EL (cell line): ENCODE measurements at regions not wholly inside any gene's neighbourhood (a gene's known extent, or its start where the extent isn't known, plus 50 kb on each side); places are given as distances from the start of the nearest gene placed in this dataset.
"Not testable (repeated sequence)": the region's sequence is repeated elsewhere in the genome, so short reads cannot be mapped to it uniquely, and the experiment has no call there.

Experiments used
- DNase-seq: peaks from one replicate; pipeline ENCODE4 v3.0.0-alpha.2; 2016

DNA sequence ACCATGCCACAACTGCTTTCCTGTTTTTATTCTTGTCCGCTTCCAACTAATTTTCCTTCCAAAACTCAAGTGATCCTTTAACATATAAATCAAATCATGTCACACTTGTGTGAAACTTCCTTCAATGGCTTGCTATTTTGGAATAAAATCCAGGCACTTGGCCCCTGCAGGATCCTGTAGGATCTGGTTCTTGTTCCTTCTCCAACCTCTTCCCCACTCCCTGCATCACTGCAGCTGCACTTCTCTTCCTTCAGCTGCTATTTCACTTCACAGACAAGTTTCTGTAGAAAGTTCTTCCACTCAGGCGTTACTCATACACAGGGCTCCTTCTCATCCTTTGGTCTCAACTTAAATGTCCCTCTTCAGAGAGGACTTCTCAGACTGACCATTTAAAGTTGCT lies 239.7 kb upstream of the BTG1 start:
- DNase-seq = no peak

DNA sequence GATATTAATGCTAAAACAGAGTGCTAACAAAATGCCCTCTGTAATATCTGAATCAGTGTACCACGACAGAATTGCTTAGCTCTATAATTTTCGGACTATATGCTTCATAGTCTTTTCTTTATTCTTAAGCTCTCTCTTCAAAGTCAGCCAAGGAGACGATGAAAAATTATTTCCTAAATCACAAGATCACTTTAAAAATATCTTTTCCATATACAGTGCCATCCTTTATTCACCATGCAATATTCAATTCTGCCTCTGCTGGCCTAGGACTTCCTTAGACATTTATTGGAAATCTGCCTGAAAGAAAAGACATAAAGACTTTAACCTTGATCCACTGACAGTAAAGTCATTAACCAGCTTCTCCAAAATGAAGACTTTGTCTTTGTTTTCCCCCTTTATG lies 238.9 kb upstream of the BTG1 start:
- no peak for DNase-seq

DNA sequence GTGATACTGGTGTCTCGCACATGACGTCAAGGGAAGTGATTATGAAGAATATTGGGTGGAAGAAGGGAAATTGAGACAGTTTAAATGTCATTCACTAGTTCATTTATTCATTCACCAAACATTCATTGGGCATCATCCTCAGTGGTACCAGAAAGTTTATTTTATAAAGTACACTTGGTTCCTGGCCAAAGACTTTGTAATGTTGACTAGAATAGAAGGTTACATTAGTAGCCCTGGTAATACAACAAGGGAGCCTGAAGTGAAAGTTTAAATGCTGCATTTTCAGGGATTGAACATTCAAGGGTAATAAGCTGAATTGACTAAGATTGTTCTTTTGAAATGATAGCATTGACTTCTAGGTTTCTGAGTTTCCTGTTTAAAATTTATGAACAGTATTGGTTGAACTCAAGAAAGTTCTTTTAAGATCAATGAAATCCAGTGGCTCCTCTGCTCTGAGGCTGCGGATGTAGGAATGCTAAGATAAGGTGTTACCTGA lies 236.8 kb upstream of the BTG1 start:
- DNase-seq = no peak

DNA sequence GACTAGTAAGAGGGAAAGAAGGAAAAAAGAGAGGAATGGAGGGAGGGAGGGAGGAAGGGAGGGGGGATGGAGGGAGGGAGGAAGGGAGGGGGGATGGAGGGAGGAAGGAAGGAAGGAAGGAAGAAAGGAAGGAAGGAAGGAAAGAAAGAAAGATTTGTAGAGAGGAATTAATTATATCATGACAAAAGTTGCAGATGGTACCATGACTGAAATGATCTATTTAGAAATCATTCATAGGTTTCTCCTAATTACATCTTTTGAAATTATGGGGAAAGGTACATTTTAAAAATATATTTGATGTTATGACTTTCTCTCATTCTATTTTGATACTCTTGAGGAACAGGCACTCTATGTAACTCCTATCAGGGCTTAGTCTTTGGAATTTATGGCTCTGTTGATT lies 236.2 kb upstream of the BTG1 start:
- DNase-seq = no peak

DNA sequence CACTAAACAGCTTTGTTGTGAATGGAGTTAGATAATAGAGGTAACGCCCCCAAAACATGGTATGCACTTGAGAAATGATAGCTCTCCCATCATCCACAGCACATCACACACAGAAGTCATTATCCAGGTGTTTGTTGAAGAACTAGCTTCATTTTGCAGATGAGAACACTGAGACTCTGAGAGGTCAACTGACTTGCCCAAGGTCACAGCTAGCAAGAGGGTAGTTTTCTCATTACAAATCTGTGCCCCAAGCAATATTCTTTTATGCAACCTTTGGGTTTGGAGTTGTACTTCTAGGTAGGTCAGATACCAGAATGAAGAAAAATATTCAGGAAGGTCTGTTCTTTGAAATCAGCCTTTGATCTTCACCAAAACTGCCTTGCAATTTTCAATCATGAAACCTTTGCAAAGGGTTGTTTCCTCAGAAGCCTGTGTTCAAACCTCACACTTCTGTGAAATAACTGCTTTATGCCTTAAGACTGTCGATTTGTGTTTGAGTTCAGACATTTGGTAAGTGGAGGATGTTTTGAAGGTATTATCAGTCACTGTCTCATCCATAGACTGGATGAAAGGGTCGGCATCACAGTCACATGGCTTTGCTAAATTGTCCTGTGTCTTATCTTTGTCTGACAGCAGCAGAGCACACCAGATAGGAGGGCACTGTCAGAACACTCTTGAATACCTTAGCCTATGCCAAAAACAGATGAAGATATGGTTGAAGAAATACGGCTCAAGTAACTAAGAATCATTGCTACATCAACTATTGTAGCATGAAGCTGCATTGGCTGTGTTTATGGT lies 233.2 kb upstream of the BTG1 start:
- no peak for DNase-seq

DNA sequence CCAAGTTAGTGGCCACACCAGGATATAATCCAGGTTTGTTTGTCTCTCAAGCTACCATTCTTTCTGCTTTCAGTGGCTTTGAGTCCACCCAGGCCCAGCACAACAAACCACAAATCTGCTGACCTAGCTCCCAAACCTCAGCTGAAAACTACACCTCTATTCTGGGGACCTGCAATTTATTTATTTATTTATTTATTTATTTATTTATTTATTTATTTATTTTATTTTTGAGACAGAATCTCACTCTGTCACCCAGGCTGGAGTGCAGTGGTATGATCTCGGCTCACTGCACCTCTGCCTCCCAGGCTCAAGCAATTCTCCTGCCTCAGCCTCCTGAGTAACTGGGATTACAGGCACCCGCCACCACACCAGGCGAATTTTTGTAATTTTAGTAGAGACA lies 229.9 kb upstream of the BTG1 start:
- DNase-seq = not testable (repeated sequence)

DNA sequence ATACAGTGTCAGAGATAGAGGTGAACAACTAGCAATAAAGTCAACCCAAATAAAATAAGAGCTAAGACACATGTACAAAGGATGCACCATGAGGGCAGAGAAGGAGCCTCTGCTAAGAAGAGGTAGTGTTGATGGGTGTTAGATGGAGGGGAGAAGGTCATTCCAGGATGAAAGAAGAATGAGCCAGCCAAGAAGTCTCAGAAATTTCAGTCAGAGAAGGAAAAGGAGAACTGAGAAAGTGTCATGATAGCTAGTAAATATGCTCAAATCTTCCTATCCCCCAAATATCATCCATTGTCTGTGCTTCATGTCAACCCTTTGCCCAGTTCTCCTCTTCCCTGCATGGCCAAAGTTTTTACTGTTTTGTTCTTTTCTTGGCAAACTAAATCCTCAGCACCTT lies 225.2 kb upstream of the BTG1 start:
- DNase-seq = no peak

DNA sequence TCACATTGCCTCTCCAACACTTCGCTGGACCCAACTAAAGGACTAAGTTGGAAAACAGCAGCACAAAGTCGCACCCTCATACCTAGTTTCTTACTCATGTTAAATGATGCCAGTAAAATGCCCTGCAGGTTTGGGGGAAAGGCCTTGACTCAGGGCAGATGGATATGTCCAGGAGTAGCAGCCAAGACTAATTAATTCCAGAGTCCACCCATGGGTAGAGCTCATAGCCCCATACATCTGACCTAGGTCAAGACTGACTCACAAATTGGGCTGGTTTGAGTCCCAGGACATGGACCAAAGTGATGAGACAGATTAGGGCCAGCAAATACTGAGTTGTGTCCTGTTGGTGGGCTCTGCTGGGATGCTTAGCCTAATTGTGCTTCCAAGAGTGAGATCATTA lies 224.0 kb upstream of the BTG1 start:
- peak; percentile 95 for DNase-seq

DNA sequence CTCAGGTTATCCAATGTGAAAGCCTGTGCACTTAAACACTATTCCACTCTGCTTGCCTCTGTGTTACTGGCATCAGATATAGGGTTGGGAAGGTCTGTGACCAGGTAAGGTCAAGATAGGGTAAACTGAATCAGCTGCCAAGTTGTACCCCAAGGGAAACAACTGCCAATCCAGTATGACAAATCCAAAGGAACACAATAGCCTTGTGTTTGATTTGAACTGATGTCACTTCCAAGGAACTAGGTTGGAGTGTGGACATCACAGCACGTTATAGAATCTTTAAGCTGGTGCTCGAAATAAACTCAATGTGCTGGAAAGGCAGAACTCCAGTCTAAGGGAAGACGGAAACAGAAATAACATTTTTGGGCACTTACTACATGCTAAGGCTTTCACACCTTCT lies 223.4 kb upstream of the BTG1 start:
- no peak for DNase-seq

DNA sequence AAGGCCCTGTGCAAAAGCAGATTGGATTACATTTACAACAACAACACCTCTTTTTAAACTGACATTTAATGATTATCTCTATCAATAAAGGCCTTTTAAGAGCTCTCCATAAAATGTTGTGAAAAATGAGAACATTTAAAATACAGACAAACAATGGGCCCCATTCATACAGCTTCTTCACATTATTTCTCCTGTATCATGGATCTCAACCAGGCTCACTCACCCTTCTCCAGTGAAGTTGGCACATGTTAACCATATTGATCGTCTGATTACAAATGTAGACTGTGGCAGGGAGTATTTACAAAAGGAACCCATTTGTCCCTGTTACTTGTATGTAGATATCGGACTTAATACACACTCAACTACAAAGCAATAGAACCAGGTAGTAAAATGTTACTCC lies 220.2 kb upstream of the BTG1 start:
- DNase-seq = no peak

DNA sequence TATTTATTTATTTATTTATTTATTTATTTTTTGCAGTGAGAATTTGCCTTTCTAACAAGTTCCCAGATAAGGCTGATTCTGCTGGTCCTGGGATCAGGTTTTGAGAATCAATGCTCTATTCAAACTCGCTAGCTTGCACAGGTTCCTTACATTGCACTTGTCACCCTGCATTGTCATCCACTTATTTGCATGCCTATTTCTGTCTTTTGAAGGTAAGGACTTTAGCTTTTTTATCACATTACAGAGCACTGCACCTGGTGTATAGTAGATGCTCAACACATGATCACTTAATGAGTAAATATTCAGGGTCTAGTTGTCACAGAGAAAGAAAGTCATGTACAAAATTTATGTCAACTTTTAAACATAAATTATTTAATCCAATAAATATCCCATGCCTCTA lies 219.7 kb upstream of the BTG1 start:
- DNase-seq = no peak

DNA sequence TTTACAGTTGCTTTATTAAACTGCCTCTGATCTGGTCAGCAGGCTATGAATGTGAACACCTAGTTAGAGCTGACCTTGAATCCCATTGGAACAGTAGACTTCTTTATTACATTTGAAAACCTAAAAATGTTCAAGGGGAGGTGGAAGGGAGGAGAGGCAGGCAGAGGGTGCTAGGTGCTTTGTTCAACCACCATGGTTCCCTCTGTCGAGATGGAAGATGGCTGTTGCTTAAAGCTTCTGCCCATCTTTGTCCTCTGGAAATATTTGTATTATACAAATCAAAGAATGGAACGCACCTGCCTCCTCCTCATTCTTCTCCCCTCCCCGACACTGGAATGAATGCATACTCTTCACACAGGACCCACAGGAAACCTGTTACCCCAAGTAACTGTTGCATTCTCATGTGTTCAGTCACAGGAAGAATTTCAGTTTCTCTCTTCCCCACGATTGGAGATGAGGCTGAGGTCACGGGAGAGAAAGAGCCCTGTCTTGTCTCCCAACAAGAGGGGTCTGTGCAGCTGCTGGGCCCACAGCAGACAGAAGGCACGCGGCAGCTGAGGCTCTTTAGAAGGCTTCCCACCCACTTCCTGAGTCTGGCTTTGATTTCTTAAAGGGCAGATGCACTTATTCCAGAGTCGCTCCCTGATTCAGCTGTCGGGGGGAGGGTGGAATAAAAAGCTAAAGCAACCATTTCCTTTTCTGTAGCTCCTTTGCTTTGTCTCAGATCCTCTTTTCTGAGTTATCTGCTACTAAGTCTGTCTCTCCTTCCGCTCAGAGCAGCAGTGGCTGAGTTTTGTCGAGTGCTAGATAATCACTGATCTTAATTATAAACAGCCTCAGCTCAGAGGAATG lies 217.9 kb upstream of the BTG1 start:
- DNase-seq = peak; percentile 19

DNA sequence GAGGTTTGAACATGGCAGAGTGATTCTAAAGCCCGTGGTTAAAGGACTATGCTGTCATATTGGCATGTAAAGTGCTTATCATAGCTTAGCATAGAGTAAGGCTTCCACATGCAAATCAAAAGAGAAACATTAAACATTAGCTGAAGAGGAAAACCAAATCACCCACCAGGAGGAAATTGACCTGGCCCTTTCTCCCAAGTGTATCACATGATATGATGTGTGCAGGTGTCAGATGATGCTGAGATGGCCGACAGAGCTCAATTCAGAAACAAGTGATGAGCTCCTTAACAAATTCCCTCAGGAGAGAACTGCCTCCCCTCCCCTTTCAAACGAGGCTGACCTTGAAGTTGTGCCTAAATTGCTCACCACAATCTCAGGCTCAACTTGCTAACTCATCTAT lies 217.1 kb upstream of the BTG1 start:
- no peak for DNase-seq

DNA sequence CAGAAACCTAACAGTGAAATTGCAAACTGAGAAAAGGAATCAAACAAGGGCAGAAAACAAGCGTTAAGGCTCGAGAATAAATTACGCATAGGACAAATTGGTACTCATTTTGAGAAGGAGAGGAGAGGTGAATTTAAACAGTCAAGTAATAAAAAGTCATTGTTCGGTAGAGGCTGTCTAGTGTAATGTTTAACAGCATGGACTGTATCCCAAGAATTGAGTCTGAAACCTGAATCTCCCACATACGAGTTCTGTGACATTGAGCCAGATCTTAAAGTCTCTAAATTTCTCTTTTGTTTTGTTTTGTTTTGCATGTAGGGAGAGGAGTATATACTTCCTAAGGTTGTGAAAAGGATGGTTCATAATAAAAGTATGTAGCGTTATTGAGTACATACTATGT lies 216.5 kb upstream of the BTG1 start:
- DNase-seq = no peak

DNA sequence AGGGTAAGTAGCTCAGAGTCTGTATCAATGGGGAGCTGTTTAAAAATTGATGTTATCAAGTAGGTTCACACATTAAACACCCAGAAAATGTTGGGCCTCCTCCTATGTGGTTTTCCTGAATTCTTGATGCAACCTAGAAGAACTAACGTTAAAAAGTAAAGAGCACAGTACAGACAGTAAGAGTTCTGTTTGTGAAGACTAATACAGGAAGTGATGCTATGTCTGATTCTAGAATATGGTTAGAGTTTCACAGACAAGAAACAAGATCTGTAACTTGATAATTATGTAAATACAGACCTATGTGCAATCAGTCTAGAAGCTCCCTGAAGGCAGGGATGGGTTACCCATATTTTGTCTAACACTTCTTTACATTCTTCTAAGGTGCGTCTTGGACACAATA lies 214.9 kb upstream of the BTG1 start:
- DNase-seq = no peak

DNA sequence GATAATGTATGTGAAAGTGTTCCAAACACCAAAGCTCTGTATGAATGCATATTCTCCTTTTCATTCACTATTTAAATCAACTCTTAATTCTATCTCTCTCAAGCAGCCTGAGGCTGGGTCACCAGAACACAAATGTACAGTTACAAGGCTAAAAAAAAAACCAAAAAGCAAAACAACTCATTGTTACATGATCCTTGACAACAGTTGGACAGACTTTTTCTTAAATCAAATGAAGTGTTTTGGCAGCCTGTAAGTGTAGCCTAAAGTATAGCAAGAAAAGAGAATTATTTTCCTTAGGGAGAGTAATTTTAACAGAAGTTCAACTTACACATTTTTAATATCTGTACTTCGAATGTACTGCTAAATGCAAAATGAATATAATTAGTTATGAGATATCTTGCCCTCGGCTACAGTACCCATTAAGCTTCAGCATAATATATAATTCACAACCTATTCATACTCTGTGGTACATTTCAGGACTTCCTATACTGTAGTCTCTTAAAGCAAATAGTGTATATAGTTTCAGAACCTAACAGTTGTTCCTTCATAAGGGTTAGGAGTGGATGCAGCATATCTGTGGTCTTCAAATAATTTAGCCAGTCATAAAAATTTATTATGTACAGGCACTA lies 214.0 kb upstream of the BTG1 start:
- no peak for DNase-seq

DNA sequence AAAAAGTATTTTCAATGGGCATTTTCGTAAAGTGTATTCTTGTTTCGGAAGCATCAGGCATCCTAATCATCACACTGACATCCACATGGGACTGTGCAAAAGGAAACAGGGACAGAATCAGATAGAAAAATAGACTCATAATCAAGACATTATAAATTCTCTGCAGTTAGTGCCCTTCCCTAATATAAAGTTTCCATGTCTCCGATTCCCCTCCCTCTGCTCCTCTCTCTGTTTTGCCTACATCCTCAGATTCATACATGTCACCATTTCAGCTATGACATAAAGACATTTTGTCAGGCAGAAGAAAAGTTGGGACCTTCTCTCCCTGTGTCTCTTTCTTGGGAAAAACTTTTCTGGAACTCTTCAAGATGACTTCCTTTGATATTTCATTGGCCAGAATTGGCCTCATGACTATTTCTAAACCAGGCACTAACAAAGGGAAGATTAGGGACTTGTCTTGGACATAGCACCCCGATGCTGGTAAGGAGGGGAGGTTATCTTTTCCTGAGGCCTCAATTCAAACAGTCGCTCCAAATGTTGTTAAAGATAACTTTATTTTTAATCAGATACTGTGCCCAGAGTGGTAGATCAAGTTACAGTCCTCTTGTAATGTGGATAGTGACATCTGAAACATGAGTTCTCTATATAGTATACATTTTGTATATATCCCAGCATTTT lies 212.1 kb upstream of the BTG1 start:
- no peak for DNase-seq

DNA sequence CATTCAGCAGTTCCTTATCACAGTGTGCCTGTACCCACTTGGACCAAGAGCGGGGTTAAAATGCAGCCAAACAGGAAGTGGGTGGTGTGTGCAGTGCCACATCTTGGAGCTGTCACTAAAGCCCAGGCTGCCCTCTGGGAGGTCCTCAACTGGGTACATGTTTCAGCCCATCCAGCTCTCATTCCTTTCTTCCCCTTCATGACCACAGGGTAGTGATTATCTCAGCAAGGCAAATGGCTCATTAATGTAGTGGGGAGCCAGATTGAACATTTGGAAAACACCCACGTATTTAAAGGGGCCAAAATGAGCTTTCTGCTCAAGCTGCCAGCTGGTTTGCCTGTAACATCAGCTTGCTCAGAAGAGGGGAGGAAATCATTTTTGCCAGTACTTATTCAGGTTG lies 210.8 kb upstream of the BTG1 start:
- no peak for DNase-seq

DNA sequence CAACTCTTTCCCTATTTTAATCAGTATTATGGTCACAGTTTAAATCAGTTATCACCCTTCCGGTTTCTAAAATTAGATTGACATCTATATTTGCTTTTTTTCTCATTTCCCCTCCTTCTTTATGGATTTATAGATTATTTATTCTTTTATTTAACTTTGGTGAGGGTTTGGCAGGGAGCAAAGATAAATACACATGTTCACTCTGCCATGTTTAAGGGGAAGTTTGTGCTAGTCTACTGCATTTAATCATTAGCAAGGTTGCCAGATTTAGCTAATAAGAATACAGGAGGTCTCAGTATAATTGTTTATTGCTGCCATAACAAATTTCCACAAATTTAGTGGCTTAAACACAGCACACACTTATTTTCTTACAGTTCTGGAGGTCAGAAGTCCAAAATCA lies 204.0 kb upstream of the BTG1 start:
- no peak for DNase-seq

DNA sequence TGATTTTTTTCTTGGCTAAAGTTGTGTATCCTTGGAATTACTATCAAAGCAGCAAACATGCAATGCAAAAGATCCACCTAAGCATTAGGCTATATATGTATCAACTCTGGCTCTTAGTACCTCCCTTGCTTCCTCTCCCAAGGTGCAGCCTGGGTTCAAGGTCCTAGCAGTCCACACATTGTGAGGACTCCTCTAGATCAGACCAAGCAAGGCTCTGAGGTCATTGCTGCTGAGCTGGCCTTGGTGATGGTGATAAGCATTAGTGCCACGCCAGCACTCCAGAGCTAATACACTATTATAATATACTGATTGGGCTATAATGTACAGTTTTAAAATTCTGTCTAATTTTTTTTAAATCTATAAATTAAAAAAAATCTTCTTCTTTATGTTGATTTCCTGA lies 196.9 kb upstream of the BTG1 start:
- DNase-seq = no peak

DNA sequence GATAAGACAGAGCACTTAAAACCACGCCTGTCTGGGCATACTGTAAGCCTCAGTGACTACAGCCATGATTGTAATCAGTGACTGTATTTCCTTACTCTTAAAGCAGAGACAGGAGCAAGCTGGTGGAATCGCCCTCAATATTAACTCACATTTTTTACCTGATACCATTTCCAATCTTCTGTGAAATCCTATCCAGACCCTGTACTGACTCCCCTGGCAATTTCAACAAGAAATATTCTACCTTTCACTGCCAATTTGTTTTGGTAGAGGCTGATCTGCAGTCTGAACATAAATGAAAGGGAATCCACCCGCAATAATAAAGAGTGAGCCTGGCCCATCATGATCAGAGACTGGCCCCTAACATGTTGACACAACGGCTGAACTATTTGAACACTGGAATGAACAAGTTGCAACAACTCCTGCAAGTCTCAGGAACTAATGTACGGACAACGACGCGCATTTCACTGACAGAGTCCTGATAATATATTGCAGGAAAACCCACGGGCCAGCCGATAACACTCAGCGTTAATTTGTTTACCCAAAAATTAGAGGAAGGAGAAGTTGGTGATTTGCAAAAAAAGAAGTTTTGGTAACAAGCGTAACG lies 195.5 kb upstream of the BTG1 start:
- no peak for DNase-seq

DNA sequence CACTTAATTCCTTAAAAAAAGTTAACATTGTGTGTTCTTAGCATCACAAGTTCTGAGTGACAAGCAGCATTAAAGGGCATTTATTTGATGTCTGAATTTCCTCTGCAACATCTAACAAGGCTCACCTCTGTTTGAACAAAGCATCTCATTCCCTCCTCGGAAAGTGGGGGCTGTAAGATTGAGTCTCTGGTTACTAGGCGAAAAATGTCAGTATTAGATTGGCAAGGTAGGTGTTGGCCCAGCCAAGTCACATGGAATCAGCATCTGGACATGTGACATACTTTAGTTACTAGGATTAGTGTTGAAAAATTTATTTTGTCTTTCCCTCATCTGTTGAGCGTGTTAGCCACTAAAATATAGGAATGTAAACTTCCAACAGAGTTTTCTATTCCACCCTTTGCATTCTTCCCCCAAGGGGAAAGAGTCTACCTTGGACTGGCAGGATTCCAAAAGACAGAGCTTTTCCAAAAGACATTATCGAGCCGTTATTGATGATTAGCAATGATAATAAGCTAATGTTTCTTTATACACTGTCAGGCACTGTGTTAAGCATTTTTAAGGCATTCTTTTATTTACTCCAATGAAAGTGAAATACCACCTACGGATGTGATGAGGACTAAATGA lies 194.9 kb upstream of the BTG1 start:
- no peak for DNase-seq
